ENCODE measurements at regions not wholly inside any gene's neighbourhood (a gene's known extent, or its start where the extent isn't known, plus 50 kb on each side); places are given as distances from the start of the nearest gene placed in this dataset.

GRCh38 chr5:112656451-112656850, 81.2 kb upstream of the APC start:
- DNase-seq: no peak

- DNase-seq: no peak
These were observed 79.9 kb upstream of the APC start for GRCh38 chr5:112657804-112658203.

GRCh38 chr5:112660359-112660758, 77.3 kb upstream of the APC start:
- no peak for DNase-seq

GRCh38 chr5:112663146-112663545, 74.5 kb upstream of the APC start:
- no peak for DNase-seq

- DNase-seq: no peak
These were observed 69.7 kb upstream of the APC start for GRCh38 chr5:112668016-112668415.

GRCh38 chr5:112668911-112669310, 68.8 kb upstream of the APC start:
- no peak for DNase-seq

GRCh38 chr5:112669328-112669963, 68.2 kb upstream of the APC start:
- DNase-seq: no peak

GRCh38 chr5:112671687-112672086, 66.0 kb upstream of the APC start:
- no peak for DNase-seq

- DNase-seq: no peak
These were observed 56.2 kb upstream of the APC start for GRCh38 chr5:112681481-112681908.

- no peak for DNase-seq
These were observed 55.0 kb upstream of the APC start for GRCh38 chr5:112682621-112683061.

GRCh38 chr5:112684121-112684520, 53.6 kb upstream of the APC start:
- DNase-seq: no peak

- no peak for DNase-seq
These were observed 52.9 kb upstream of the APC start for GRCh38 chr5:112684737-112685136.

GRCh38 chr5:112685386-112685785, 52.3 kb upstream of the APC start:
- DNase-seq: no peak

- DNase-seq: no peak
These were observed 51.8 kb upstream of the APC start for GRCh38 chr5:112685931-112686330.

- DNase-seq: no peak
These were observed 51.0 kb upstream of the APC start for GRCh38 chr5:112686675-112687074.

GRCh38 chr5:112687306-112687705, 50.4 kb upstream of the APC start:
- DNase-seq: no peak
